HEK293 (cell line): ENCODE measurements at regions not wholly inside any gene's neighbourhood (a gene's known extent, or its start where the extent isn't known, plus 50 kb on each side); places are given as distances from the start of the nearest gene placed in this dataset.

Experiments
- CTCF ChIA-PET: fragments of 350-600 bp; formaldehyde crosslinking; extraction: SDS; loops from one replicate; lab custom pipeline; 2021; ENCODE audit warnings: antibody characterized with exemption; lab: Yijun Ruan, JAX
- POLR2A ChIA-PET: fragments of 300-600 bp; formaldehyde crosslinking; extraction: SDS; loops from one replicate; lab custom pipeline; 2020; ENCODE audit warnings: antibody characterized with exemption, inconsistent platforms; lab: Yijun Ruan, JAX
- H3K27ac ChIP-seq: fragments of 200-500 bp; sonication (Bioruptor generic); 2 replicates; pipeline ENCODE4 v1.5.1; 2014; ENCODE audit warnings: low read depth, low read length, control low read depth, inconsistent platforms; ENCODE audit errors: extremely low read depth
- H3K36me3 ChIP-seq, 2 experiments: fragments of 200-500 bp in 1 of 2; sonication (Bioruptor generic) in 1 of 2; 1 replicate in 1 of 2; 2 replicates in 1 of 2; pipeline ENCODE4 v1.5.1; 2014 to 2017; ENCODE audit warnings: inconsistent platforms in 2 of 2, low read length in 2 of 2; ENCODE audit not compliant: control insufficient read depth in 2 of 2, insufficient read depth in 1 of 2
- H3K4me1 ChIP-seq: fragments of 200-500 bp; sonication (Bioruptor generic); 2 replicates; pipeline ENCODE4 v1.5.1; 2014; ENCODE audit warnings: mild to moderate bottlenecking, low read length, inconsistent platforms; ENCODE audit not compliant: control insufficient read depth, insufficient read depth
- H3K4me3 ChIP-seq: 2 replicates; pipeline ENCODE4 v1.5.1; 2011; ENCODE audit warnings: low read depth, mild to moderate bottlenecking, control low read depth, low read length, moderate library complexity
- H3K9me3 ChIP-seq: fragments of 200-500 bp; sonication (Bioruptor generic); 2 replicates; pipeline ENCODE4 v1.5.1; 2014; ENCODE audit warnings: low read depth, low read length, inconsistent platforms; ENCODE audit not compliant: control insufficient read depth, insufficient read depth
- BCL11A ChIP-seq: fragments of 450-650 bp; formaldehyde crosslinking; IDR thresholded peaks from 2 replicates; pipeline ENCODE4 v1.5.1; 2016; ENCODE audit warnings: low read depth, missing biosample characterization, missing genetic modification characterization
- GLI4 ChIP-seq: fragments of 450-650 bp; formaldehyde crosslinking; IDR thresholded peaks from 2 replicates; pipeline ENCODE4 v1.5.1; 2016; ENCODE audit warnings: missing biosample characterization, missing genetic modification characterization
- GLIS2 ChIP-seq: fragments of 450-650 bp; formaldehyde crosslinking; IDR thresholded peaks from 2 replicates; pipeline ENCODE4 v1.5.1; 2016; ENCODE audit warnings: missing biosample characterization, missing genetic modification characterization
- HOXD13 ChIP-seq: sonication (generic); formaldehyde crosslinking; IDR thresholded peaks from 2 replicates; pipeline ENCODE4 v1.8.0; 2022; ENCODE audit warnings: missing genetic modification reagents, borderline replicate concordance
- MEIS1 ChIP-seq: sonication (generic); formaldehyde crosslinking; IDR thresholded peaks from 2 replicates; pipeline ENCODE4 v1.8.1; 2022; ENCODE audit warnings: missing genetic modification reagents, mild to moderate bottlenecking, borderline replicate concordance
- MZF1 ChIP-seq: fragments of 450-650 bp; formaldehyde crosslinking; IDR thresholded peaks from 2 replicates; pipeline ENCODE4 v1.5.1; 2017; ENCODE audit warnings: missing biosample characterization, missing genetic modification characterization, borderline replicate concordance
- PRDM1 ChIP-seq: fragments of 450-650 bp; formaldehyde crosslinking; IDR thresholded peaks from 2 replicates; pipeline ENCODE4; 2016; ENCODE audit warnings: missing biosample characterization, missing genetic modification characterization
- WT1 ChIP-seq: fragments of 450-650 bp; formaldehyde crosslinking; IDR thresholded peaks from 2 replicates; pipeline ENCODE4 v1.5.1; 2016; ENCODE audit warnings: missing biosample characterization, missing genetic modification characterization
- YY1 ChIP-seq: fragments of 450-650 bp; formaldehyde crosslinking; IDR thresholded peaks from 2 replicates; pipeline ENCODE4 v1.5.1; 2018; ENCODE audit warnings: missing biosample characterization, missing genetic modification characterization
- YY2 ChIP-seq: fragments of 450-650 bp; formaldehyde crosslinking; IDR thresholded peaks from 2 replicates; pipeline ENCODE4 v1.5.1; 2016; ENCODE audit warnings: missing biosample characterization, missing genetic modification characterization
- ZBTB48 ChIP-seq: fragments of 450-650 bp; formaldehyde crosslinking; IDR thresholded peaks from 2 replicates; pipeline ENCODE4 v1.5.1; 2016; ENCODE audit warnings: missing biosample characterization, missing genetic modification characterization
- ZBTB7A ChIP-seq: fragments of 450-650 bp; formaldehyde crosslinking; IDR thresholded peaks from 2 replicates; pipeline ENCODE4 v1.5.1; 2016; ENCODE audit warnings: low read depth, missing biosample characterization, missing genetic modification characterization
- ZFP37 ChIP-seq: fragments of 450-650 bp; formaldehyde crosslinking; IDR thresholded peaks from 2 replicates; pipeline ENCODE4 v1.5.1; 2016; ENCODE audit warnings: missing biosample characterization, missing genetic modification characterization
- ZNF2 ChIP-seq: fragments of 450-650 bp; formaldehyde crosslinking; IDR thresholded peaks from 2 replicates; pipeline ENCODE4 v1.5.1; 2016; ENCODE audit warnings: missing biosample characterization, missing genetic modification characterization
- ZNF214 ChIP-seq: fragments of 450-650 bp; formaldehyde crosslinking; IDR thresholded peaks from 2 replicates; pipeline ENCODE4 v1.5.1; 2017; ENCODE audit warnings: missing biosample characterization, mild to moderate bottlenecking, missing genetic modification characterization, borderline replicate concordance
- ZNF366 ChIP-seq: fragments of 450-650 bp; formaldehyde crosslinking; conservative IDR thresholded peaks from 2 replicates; pipeline ENCODE4 v1.5.1; 2016; ENCODE audit warnings: missing biosample characterization, missing genetic modification characterization
- ZNF391 ChIP-seq: fragments of 450-650 bp; formaldehyde crosslinking; IDR thresholded peaks from 2 replicates; pipeline ENCODE4 v1.5.1; 2016; ENCODE audit warnings: low read depth, missing biosample characterization, missing genetic modification characterization, borderline replicate concordance
- ZNF416 ChIP-seq: fragments of 450-650 bp; formaldehyde crosslinking; IDR thresholded peaks from 2 replicates; pipeline ENCODE4 v1.5.1; 2016; ENCODE audit warnings: missing biosample characterization, missing genetic modification characterization
- ZNF433 ChIP-seq: fragments of 450-650 bp; formaldehyde crosslinking; IDR thresholded peaks from 2 replicates; pipeline ENCODE4 v1.5.1; 2016; ENCODE audit warnings: missing biosample characterization, missing genetic modification characterization, low read depth
- ZNF571 ChIP-seq: fragments of 450-650 bp; formaldehyde crosslinking; IDR thresholded peaks from 2 replicates; pipeline ENCODE4 v1.5.0; 2017; ENCODE audit warnings: missing biosample characterization, missing genetic modification characterization
- ZNF626 ChIP-seq: fragments of 450-650 bp; sonication (Bioruptor Pico); formaldehyde crosslinking; IDR thresholded peaks from 2 replicates; pipeline ENCODE4 v1.5.1; 2018; ENCODE audit warnings: missing biosample characterization, missing genetic modification characterization, inconsistent platforms
- ZNF658 ChIP-seq: fragments of 450-650 bp; formaldehyde crosslinking; IDR thresholded peaks from 2 replicates; pipeline ENCODE4; 2016; ENCODE audit warnings: missing biosample characterization, missing genetic modification characterization
- ZNF670 ChIP-seq: fragments of 450-650 bp; formaldehyde crosslinking; IDR thresholded peaks from 2 replicates; pipeline ENCODE4 v1.5.1; 2016; ENCODE audit warnings: missing biosample characterization, missing genetic modification characterization, low read depth
- ZNF707 ChIP-seq: fragments of 450-650 bp; formaldehyde crosslinking; IDR thresholded peaks from 2 replicates; pipeline ENCODE4 v1.5.1; 2016; ENCODE audit warnings: missing biosample characterization, missing genetic modification characterization
- ZNF768 ChIP-seq: fragments of 450-650 bp; formaldehyde crosslinking; IDR thresholded peaks from 2 replicates; pipeline ENCODE4 v1.5.1; 2018; ENCODE audit warnings: missing biosample characterization, mild to moderate bottlenecking, missing genetic modification characterization
- ZNF777 ChIP-seq: fragments of 450-650 bp; formaldehyde crosslinking; IDR thresholded peaks from 2 replicates; pipeline ENCODE4 v1.5.1; 2017; ENCODE audit warnings: missing biosample characterization, missing genetic modification characterization, borderline replicate concordance
- ZNF791 ChIP-seq: fragments of 450-650 bp; formaldehyde crosslinking; IDR thresholded peaks from 2 replicates; pipeline ENCODE4 v1.5.1; 2016; ENCODE audit warnings: missing biosample characterization, missing genetic modification characterization
- ZNF792 ChIP-seq: fragments of 450-650 bp; formaldehyde crosslinking; IDR thresholded peaks from 2 replicates; pipeline ENCODE4 v1.5.1; 2016; ENCODE audit warnings: missing biosample characterization, missing genetic modification characterization
- TF ChIP-seq, protein P1 (sequence below): fragments of 450-650 bp; formaldehyde crosslinking; IDR thresholded peaks from 2 replicates; pipeline ENCODE4 v1.5.1; 2016; ENCODE audit warnings: missing biosample characterization, missing genetic modification characterization
- TF ChIP-seq, protein P2 (sequence below): fragments of 450-650 bp; formaldehyde crosslinking; IDR thresholded peaks from 2 replicates; pipeline ENCODE4 v1.5.1; 2016; ENCODE audit warnings: missing biosample characterization, missing genetic modification characterization
- TF ChIP-seq, protein P3 (sequence below): fragments of 450-650 bp; formaldehyde crosslinking; IDR thresholded peaks from 2 replicates; pipeline ENCODE4 v1.5.1; 2016; ENCODE audit warnings: missing biosample characterization, missing genetic modification characterization

DNA sequence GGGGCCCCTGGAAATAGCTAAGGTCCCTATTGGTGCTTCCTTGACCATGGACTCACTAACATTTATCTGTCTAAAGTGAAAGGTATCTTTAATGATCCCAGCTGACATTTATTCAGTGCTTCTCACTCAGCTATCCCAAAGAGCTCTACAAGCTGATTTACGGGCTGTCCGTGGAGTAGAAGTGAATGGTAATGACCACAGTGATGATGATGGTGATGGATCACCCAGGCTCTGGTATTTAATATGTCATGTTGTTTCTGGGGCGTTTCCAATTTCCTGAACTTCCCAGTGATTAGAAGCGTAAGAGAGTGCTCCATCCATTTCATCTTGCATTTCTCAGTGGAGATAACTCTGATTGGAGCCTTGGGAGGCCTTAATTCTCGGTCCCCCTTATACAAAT lies 304.3 kb downstream of the HRH4 start:
- H3K9me3 ChIP-seq, result no peaks in the 10 kb centered on the region; the same call in 1 of the 2 replicates
- H3K4me3 ChIP-seq, result no peak overlapping the region
- no peaks in the 10 kb centered on the region for H3K4me1 ChIP-seq
- H3K36me3 ChIP-seq, result no peaks in the 10 kb centered on the region
- ChIA-PET POLR2A (no interaction called here), CTCF (interaction anchor here (0.7 kb wide), 1 partner anchor 1853 kb away, joined by 3 read pairs; no protein-coding TSS in a partner anchor)
- no peak overlapping the region for H3K27ac ChIP-seq
- TF ChIP-seq, protein P1, sequence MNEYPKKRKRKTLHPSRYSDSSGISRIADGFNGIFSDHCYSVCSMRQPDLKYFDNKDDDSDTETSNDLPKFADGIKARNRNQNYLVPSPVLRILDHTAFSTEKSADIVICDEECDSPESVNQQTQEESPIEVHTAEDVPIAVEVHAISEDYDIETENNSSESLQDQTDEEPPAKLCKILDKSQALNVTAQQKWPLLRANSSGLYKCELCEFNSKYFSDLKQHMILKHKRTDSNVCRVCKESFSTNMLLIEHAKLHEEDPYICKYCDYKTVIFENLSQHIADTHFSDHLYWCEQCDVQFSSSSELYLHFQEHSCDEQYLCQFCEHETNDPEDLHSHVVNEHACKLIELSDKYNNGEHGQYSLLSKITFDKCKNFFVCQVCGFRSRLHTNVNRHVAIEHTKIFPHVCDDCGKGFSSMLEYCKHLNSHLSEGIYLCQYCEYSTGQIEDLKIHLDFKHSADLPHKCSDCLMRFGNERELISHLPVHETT, result no peak
- no peak for TF ChIP-seq ZNF777 (tag by site-specific recombination)
- no peak for TF ChIP-seq ZNF571
- TF ChIP-seq ZNF768 (tag by site-specific recombination), result no peak
- TF ChIP-seq ZFP37, result no peak
- no peak for TF ChIP-seq ZNF416 (tag by site-specific recombination)
- TF ChIP-seq MZF1 (tag by site-specific recombination), result no peak
- no peak for TF ChIP-seq ZNF791 (tag by site-specific recombination)
- TF ChIP-seq ZNF391, result no peak
- no peak for TF ChIP-seq ZNF433 (tag by site-specific recombination)
- no peak for TF ChIP-seq ZNF2 (tag by site-specific recombination)
- no peak for TF ChIP-seq ZNF658 (tag by site-specific recombination)
- no peak for TF ChIP-seq PRDM1 (tag by site-specific recombination)
- TF ChIP-seq MEIS1, result no peak
- TF ChIP-seq ZNF670, result no peak
- TF ChIP-seq ZNF792 (tag by site-specific recombination), result no peak
- TF ChIP-seq ZNF707 (tag by site-specific recombination), result no peak
- no peak for TF ChIP-seq ZNF366 (tag by site-specific recombination)
- TF ChIP-seq GLIS2 (tag by site-specific recombination), result no peak
- TF ChIP-seq, protein P2, sequence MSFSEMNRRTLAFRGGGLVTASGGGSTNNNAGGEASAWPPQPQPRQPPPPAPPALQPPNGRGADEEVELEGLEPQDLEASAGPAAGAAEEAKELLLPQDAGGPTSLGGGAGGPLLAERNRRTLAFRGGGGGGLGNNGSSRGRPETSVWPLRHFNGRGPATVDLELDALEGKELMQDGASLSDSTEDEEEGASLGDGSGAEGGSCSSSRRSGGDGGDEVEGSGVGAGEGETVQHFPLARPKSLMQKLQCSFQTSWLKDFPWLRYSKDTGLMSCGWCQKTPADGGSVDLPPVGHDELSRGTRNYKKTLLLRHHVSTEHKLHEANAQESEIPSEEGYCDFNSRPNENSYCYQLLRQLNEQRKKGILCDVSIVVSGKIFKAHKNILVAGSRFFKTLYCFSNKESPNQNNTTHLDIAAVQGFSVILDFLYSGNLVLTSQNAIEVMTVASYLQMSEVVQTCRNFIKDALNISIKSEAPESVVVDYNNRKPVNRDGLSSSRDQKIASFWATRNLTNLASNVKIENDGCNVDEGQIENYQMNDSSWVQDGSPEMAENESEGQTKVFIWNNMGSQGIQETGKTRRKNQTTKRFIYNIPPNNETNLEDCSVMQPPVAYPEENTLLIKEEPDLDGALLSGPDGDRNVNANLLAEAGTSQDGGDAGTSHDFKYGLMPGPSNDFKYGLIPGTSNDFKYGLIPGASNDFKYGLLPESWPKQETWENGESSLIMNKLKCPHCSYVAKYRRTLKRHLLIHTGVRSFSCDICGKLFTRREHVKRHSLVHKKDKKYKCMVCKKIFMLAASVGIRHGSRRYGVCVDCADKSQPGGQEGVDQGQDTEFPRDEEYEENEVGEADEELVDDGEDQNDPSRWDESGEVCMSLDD (tag by site-specific recombination), result no peak

DNA sequence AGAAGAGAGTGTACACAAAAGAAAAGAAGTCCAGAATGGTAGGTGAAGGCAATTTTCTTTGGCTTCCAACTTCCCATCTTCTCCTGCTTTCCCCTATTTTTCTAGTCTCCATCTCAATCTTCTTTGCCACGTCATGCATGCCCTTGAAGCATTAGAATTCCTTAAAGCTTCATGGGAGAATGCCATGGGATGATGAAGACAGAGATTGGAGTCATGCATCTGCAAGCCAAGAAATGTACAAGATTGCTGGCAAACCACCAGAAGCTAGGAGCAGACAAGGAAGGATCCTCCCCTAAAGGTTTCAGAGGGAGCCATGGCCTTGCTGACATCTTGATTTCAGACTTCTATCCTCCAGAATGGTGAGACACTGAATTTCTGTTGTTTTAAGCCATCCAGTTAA lies 305.9 kb downstream of the HRH4 start:
- CTCF ChIA-PET, result no interaction called here
- POLR2A ChIA-PET, result no interaction called here
- no peaks in the 10 kb centered on the region for H3K4me1 ChIP-seq

More for the DNA sequence above, 305.9 kb downstream of the HRH4 start:
- H3K27ac ChIP-seq, result no peak overlapping the region
- no peak for TF ChIP-seq HOXD13 (CRISPR knock-in tag)
- no peak for TF ChIP-seq ZBTB48 (tag by site-specific recombination)
- TF ChIP-seq ZBTB7A (tag by site-specific recombination), result no peak
- no peak for TF ChIP-seq WT1 (tag by site-specific recombination)
- TF ChIP-seq BCL11A (tag by site-specific recombination), result no peak
- no peak for TF ChIP-seq GLI4
- TF ChIP-seq, protein P3, sequence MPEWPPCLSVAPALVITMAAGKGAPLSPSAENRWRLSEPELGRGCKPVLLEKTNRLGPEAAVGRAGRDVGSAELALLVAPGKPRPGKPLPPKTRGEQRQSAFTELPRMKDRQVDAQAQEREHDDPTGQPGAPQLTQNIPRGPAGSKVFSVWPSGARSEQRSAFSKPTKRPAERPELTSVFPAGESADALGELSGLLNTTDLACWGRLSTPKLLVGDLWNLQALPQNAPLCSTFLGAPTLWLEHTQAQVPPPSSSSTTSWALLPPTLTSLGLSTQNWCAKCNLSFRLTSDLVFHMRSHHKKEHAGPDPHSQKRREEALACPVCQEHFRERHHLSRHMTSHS (tag by site-specific recombination), result no peak
- no peak for TF ChIP-seq YY2
- TF ChIP-seq ZNF214 (tag by site-specific recombination), result no peak
- TF ChIP-seq ZNF626 (tag by site-specific recombination), result no peak
- no peak for TF ChIP-seq YY1
- TF ChIP-seq, all 188 proteins: peak for 0
- Histone ChIP-seq H3K36me3 (no peaks in the 10 kb centered on the region), H3K9me3 (no peaks in the 10 kb centered on the region; the same call in 1 of the 2 replicates), H3K4me3 (no peak overlapping the region)
